PC-3 (cell line): ENCODE measurements at regions not wholly inside any gene's neighbourhood (a gene's known extent, or its start where the extent isn't known, plus 50 kb on each side); places are given as distances from the start of the nearest gene placed in this dataset.

Source experiments
- ATAC-seq: fragments of 200-7000 bp; cut with Tn5 transposase; 2 replicates; pipeline ENCODE4 v1.9.1; 2020; ENCODE audit warnings: mild to moderate bottlenecking, moderate library complexity
- BruUV-seq: library from RNA; stranded (reverse); fragments of 400-500 nt; replicated peaks from 2 replicates; lab custom pipeline; 2021; lab: Mats Ljungman, UMichigan
- CTCF ChIA-PET: fragments of 300-600 bp; sonication (Branson Sonifier 250); formaldehyde crosslinking; loops from one replicate; lab custom pipeline; 2022; ENCODE audit warnings: antibody characterized with exemption; lab: Charles Lee
- POLR2A ChIA-PET: fragments of 300-600 bp; sonication (Branson Sonifier 250); formaldehyde crosslinking; loops from one replicate; lab custom pipeline; 2022; ENCODE audit warnings: antibody characterized with exemption; ENCODE audit not compliant: unreplicated experiment; lab: Charles Lee
- DNase-seq: peaks from one replicate; pipeline ENCODE4 v3.0.0-alpha.2; 2015
- H2AFZ ChIP-seq: fragments of 300-600 bp; sonication (generic); 2 replicates; pipeline ENCODE4 v1.6.0; 2016; ENCODE audit warnings: antibody characterized with exemption, low read length
- H3F3A ChIP-seq: fragments of 300-600 bp; sonication (generic); one replicate; pipeline ENCODE4 v1.6.0; 2017; ENCODE audit warnings: antibody characterized with exemption, low read length, control low read depth, mild to moderate bottlenecking; ENCODE audit not compliant: unreplicated experiment
- H3K27ac ChIP-seq: fragments of 300-600 bp; sonication (generic); 2 replicates; pipeline ENCODE4 v1.5.1; 2016; ENCODE audit warnings: mild to moderate bottlenecking, low read length
- H3K27me3 ChIP-seq: fragments of 300-600 bp; sonication (generic); 2 replicates; pipeline ENCODE4 v1.6.1; 2016; ENCODE audit warnings: low read length, mixed read lengths
- H3K36me3 ChIP-seq: fragments of 300-600 bp; sonication (generic); 2 replicates; pipeline ENCODE4 v1.6.1; 2016; ENCODE audit warnings: low read depth, mixed run types, low read length, mixed read lengths
- H3K4me1 ChIP-seq: fragments of 300-600 bp; sonication (generic); 2 replicates; pipeline ENCODE4 v1.5.1; 2016; ENCODE audit warnings: low read length; ENCODE audit not compliant: insufficient read depth
- H3K4me2 ChIP-seq: fragments of 300-600 bp; sonication (generic); 2 replicates; pipeline ENCODE4 v1.6.0; 2016; ENCODE audit warnings: low read length
- H3K4me3 ChIP-seq: fragments of 300-600 bp; sonication (generic); 2 replicates; pipeline ENCODE4 v1.5.1; 2016; ENCODE audit warnings: mild to moderate bottlenecking, low read length, mixed read lengths
- H3K79me2 ChIP-seq: fragments of 300-600 bp; sonication (generic); 2 replicates; pipeline ENCODE4 v1.6.1; 2017; ENCODE audit warnings: low read length, mixed read lengths
- H3K9ac ChIP-seq: fragments of 300-600 bp; sonication (generic); 2 replicates; pipeline ENCODE4 v1.6.0; 2016; ENCODE audit warnings: mild to moderate bottlenecking, low read length
- H3K9me2 ChIP-seq: fragments of 300-600 bp; sonication (generic); replicated peaks from 2 replicates; pipeline ENCODE4 v1.6.1; 2016; ENCODE audit warnings: mixed run types, low read length, mixed read lengths
- H3K9me3 ChIP-seq: fragments of 300-600 bp; sonication (generic); 2 replicates; pipeline ENCODE4 v1.6.1; 2016; ENCODE audit warnings: low read length, mixed read lengths
- H4K20me1 ChIP-seq: fragments of 300-600 bp; sonication (generic); 2 replicates; pipeline ENCODE4 v1.6.1; 2016; ENCODE audit warnings: low read length, mixed read lengths
- EZH2 ChIP-seq: fragments of 300-600 bp; sonication (generic); IDR thresholded peaks from one replicate; pipeline ENCODE4 v1.6.1; 2017; ENCODE audit warnings: antibody characterized with exemption, mild to moderate bottlenecking, low read length; ENCODE audit not compliant: unreplicated experiment
- EZH2phosphoT487 ChIP-seq: fragments of 300-600 bp; sonication (generic); IDR thresholded peaks from 2 replicates; pipeline ENCODE4 v1.6.1; 2018; ENCODE audit warnings: mild to moderate bottlenecking, antibody characterized with exemption, low read length, borderline replicate concordance
- intact Hi-C: fragments of 100-400 bp; cut with micrococcal nuclease; formaldehyde crosslinking; loops from 2 replicates; pipeline ENCODE4 v1.9.0; 2023
- TF ChIP-seq, protein P1 (sequence below): fragments of 300-600 bp; sonication (generic); conservative IDR thresholded peaks from 2 replicates; pipeline ENCODE4 v1.5.1; 2017; ENCODE audit warnings: antibody characterized with exemption, low read depth, mild to moderate bottlenecking, low read length

DNA sequence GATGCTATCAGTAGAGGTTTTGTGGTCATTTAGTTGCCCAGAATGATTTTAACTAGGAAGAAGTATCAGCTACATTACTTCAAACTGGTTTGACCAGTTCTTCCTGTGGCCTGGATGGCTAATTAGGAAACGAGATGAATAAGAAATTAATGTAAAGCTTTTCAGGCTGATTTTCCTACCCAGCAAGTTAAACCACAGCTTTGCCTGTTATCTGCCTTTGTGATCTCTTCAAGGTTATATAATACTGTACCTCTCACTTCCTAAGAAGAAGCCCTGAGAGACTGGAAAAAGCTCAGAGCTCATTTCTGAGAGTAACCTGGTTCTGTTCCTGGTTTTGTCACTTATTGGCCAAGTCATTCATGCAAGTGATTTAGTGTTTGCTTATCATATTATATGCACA, 782.2 kb upstream of the GOLIM4 start:
- H3K4me2 ChIP-seq = peak overlapping the region; percentile 66
- no TSS peak for BruUV-seq
- peak; percentile 92 for DNase-seq
- H3K9me3 ChIP-seq = no peaks in the 10 kb centered on the region
- no peaks in the 10 kb centered on the region for H3K9me2 ChIP-seq
- TF ChIP-seq, protein P1, sequence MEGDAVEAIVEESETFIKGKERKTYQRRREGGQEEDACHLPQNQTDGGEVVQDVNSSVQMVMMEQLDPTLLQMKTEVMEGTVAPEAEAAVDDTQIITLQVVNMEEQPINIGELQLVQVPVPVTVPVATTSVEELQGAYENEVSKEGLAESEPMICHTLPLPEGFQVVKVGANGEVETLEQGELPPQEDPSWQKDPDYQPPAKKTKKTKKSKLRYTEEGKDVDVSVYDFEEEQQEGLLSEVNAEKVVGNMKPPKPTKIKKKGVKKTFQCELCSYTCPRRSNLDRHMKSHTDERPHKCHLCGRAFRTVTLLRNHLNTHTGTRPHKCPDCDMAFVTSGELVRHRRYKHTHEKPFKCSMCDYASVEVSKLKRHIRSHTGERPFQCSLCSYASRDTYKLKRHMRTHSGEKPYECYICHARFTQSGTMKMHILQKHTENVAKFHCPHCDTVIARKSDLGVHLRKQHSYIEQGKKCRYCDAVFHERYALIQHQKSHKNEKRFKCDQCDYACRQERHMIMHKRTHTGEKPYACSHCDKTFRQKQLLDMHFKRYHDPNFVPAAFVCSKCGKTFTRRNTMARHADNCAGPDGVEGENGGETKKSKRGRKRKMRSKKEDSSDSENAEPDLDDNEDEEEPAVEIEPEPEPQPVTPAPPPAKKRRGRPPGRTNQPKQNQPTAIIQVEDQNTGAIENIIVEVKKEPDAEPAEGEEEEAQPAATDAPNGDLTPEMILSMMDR = no peak
- TF ChIP-seq EZH2phosphoT487 = no peak
- no peak for TF ChIP-seq EZH2
- no peaks in the 10 kb centered on the region for H3K36me3 ChIP-seq
- H4K20me1 ChIP-seq = no peaks in the 10 kb centered on the region
- ChIA-PET POLR2A (interaction anchor here (0.6 kb wide), 1 partner anchor 13 kb away, joined by 4 read pairs; no protein-coding TSS in a partner anchor), CTCF (interaction anchor here (0.6 to 1.6 kb wide), 2 partner anchors 13 to 87 kb away, joined by 3 to 9 read pairs; no protein-coding TSS in a partner anchor)
- 0 out of 2 replicates have a peak overlapping the region, but pooled peaks have one; percentile 1 for H3K9ac ChIP-seq
- H3K27ac ChIP-seq = peak overlapping the region; percentile 73
- peaks cover 48% of the 10 kb centered on the region for H3K4me1 ChIP-seq
- no peak overlapping the region for H2AFZ ChIP-seq
- intact Hi-C loops = loop anchor here (10.0 kb wide), 2 partner anchors 147 to 467 kb away; no protein-coding TSS in a partner anchor
- H3K79me2 ChIP-seq = no peaks in the 10 kb centered on the region
- H3K4me3 ChIP-seq = peak overlapping the region; percentile 8; the same call in 1 of the 2 replicates
- peak; percentile 61 for ATAC-seq
- peaks cover 6% of the 10 kb centered on the region for H3F3A ChIP-seq
- H3K27me3 ChIP-seq = no peaks in the 10 kb centered on the region

DNA sequence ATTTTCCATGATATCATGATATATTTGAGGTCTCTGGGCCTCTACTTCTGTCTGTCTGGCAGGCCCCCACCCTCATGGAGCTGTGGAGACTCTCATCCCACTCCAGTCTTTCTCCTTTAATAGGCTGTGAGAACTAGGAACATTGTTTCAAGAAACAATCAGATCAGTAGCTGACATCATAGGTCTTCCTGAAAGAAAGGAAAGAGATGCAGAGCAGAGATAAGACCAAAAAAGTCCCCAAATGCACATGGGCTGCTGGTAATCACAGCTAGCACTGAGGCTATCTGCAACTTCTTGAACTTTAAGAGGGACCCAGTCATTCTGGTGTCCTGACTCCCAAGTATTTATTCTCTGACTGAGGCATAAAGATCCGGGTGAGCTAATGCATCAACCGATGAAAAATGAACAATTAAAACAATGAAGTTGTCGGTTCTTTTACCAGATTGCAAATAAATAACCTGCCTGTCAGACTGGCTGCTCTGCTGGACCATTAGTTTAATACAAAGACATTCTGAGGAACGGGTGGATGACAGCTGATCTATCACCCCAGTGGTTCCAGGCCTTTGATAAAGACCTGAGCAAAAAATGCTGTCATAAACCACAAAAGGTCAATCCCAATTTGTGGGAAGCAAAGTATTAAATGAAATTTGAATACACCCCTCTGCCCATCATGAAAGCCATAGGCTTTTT, 780.8 kb upstream of the GOLIM4 start:
- H3F3A ChIP-seq = peaks cover 6% of the 10 kb centered on the region
- ChIA-PET POLR2A (interaction anchor here (0.6 kb wide), 1 partner anchor 247 kb away, joined by 4 read pairs; no protein-coding TSS in a partner anchor), CTCF (no interaction called here)
- no peaks in the 10 kb centered on the region for H3K9me2 ChIP-seq
- no TSS peak for BruUV-seq
- H3K27me3 ChIP-seq = no peaks in the 10 kb centered on the region
- H3K79me2 ChIP-seq = no peaks in the 10 kb centered on the region
- no peak overlapping the region for H2AFZ ChIP-seq
- peaks cover 42% of the 10 kb centered on the region for H3K4me1 ChIP-seq
- TF ChIP-seq EZH2 = no peak
- H3K9me3 ChIP-seq = no peaks in the 10 kb centered on the region
- H3K27ac ChIP-seq = no peak overlapping the region
- ATAC-seq (no peak), DNase-seq (peak; percentile 4)
- H3K9ac ChIP-seq = no peak overlapping the region
- H3K4me3 ChIP-seq = no peak overlapping the region
- intact Hi-C loops = loop anchor here (10.0 kb wide), 2 partner anchors 148 to 468 kb away; no protein-coding TSS in a partner anchor
- no peaks in the 10 kb centered on the region for H4K20me1 ChIP-seq
- H3K36me3 ChIP-seq = no peaks in the 10 kb centered on the region
- 0 out of 2 replicates have a peak overlapping the region, but pooled peaks have one; percentile 2 for H3K4me2 ChIP-seq

DNA sequence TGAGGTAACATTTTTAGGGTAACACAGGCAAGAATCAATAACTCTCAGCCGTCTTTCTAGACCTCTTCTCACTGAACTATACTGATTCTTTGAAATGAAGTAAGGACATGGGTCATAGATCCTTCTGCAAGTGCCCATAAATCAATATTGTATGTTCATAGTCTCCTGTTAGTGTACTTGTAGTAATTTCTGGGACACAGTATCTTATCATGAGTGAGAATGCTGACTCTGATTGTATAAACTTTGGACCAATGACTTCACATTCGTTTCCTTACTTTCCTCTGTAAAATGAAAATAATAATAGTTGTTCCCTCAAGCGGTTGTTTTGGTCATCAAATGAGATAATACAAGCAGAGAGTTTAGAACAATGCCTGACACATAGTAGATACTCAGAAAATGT, 777.1 kb upstream of the GOLIM4 start:
- no peaks in the 10 kb centered on the region for H3K79me2 ChIP-seq
- H3K4me3 ChIP-seq = no peak overlapping the region
- BruUV-seq = no TSS peak
- no peak overlapping the region for H3K4me2 ChIP-seq
- H3K36me3 ChIP-seq = no peaks in the 10 kb centered on the region
- no peak overlapping the region for H2AFZ ChIP-seq
- H3K9me2 ChIP-seq = no peaks in the 10 kb centered on the region
- ATAC-seq = no peak
- no peak for TF ChIP-seq EZH2phosphoT487
- no peak overlapping the region for H3K27ac ChIP-seq
- H3K9me3 ChIP-seq = no peaks in the 10 kb centered on the region
- POLR2A ChIA-PET = no interaction called here
- peaks cover 44% of the 10 kb centered on the region for H3K4me1 ChIP-seq
- H3K27me3 ChIP-seq = no peaks in the 10 kb centered on the region
- DNase-seq = no peak
- no peaks in the 10 kb centered on the region for H3F3A ChIP-seq
- intact Hi-C loops = loop anchor here (10.0 kb wide), 2 partner anchors 152 to 472 kb away; no protein-coding TSS in a partner anchor
- H4K20me1 ChIP-seq = no peaks in the 10 kb centered on the region
- CTCF ChIA-PET = no interaction called here
- no peak overlapping the region for H3K9ac ChIP-seq
